Gastrocnemius medialis (tissue), 4 donors: ENCODE measurements at regions not wholly inside any gene's neighbourhood (a gene's known extent, or its start where the extent isn't known, plus 50 kb on each side); places are given as distances from the start of the nearest gene placed in this dataset.

ENCODE experiments used
- ATAC-seq, 2 donors: fragments of 150-250 bp; one replicate each; pipeline ENCODE4 v1.9.1; 2016
- DNase-seq, 2 donors: peaks; one replicate each; pipeline ENCODE4 v3.0.0-alpha.2; 2019
- H3K27ac ChIP-seq, 4 donors: fragments of 200-600 bp; sonication (generic); 1 replicate in 1 of 4; 2 replicates in 3 of 4; pipeline ENCODE4 v1.5.1; 2016 to 2018; ENCODE audit warnings: mild to moderate bottlenecking in 2 of 4, moderate library complexity in 1 of 4
- H3K27me3 ChIP-seq, 3 donors: fragments of 200-600 bp; sonication (generic) in 2 of 3; 1 replicate in 1 of 3; 2 replicates in 2 of 3; pipeline versions ENCODE4 v1.5.1 to v1.6.0; 2016 to 2019; ENCODE audit warnings: mild to moderate bottlenecking in 1 of 3, moderate library complexity in 1 of 3
- H3K36me3 ChIP-seq, 2 donors: fragments of 200-600 bp; sonication (generic) in 1 of 2; one replicate each; pipeline ENCODE4 v1.5.1; 2017 to 2018
- H3K4me1 ChIP-seq, 2 donors: fragments of 200-600 bp; sonication (generic) in 1 of 2; one replicate each; pipeline ENCODE4 v1.5.1; 2016 to 2017; ENCODE audit warnings: mild to moderate bottlenecking in 2 of 2
- H3K4me3 ChIP-seq, 4 donors: fragments of 200-600 bp; sonication (generic) in 3 of 4; 1 replicate in 1 of 4; 2 replicates in 3 of 4; pipeline ENCODE4 v1.5.1; 2016 to 2019; ENCODE audit warnings: mild to moderate bottlenecking in 2 of 4
- H3K9me3 ChIP-seq, 3 donors: fragments of 200-600 bp; sonication (generic) in 2 of 3; 1 replicate in 1 of 3; 2 replicates in 2 of 3; pipeline ENCODE4 v1.5.1; 2016 to 2019
- POLR2A ChIP-seq, 2 donors: fragments of 450-650 bp; IDR thresholded peaks; one replicate each; pipeline ENCODE4 v1.6.1; 2017; ENCODE audit warnings: antibody characterized with exemption in 2 of 2, mild to moderate bottlenecking in 2 of 2, moderate library complexity in 2 of 2
- in situ Hi-C, 4 donors: fragments of 200-750 bp; cut with MboI; loops; one replicate each; pipeline versions ENCODE4 v1.15.0 to v1.8.0; 2017; ENCODE audit warnings: low sequenced_read_pairs in 4 of 4
- intact Hi-C: fragments of 100-400 bp; cut with DNase I; formaldehyde crosslinking; loops from one replicate; pipeline ENCODE4 v1.15.1; 2023; ENCODE audit warnings: low total_unique reads
- TF ChIP-seq, protein P1 (sequence below), 5 experiments: fragments of 450-650 bp in 3 of 5; fragments of 200-600 bp in 2 of 5; sonication (generic) in 2 of 5; IDR thresholded peaks in 4 of 5; conservative IDR thresholded peaks in 1 of 5; 1 replicate in 4 of 5; 2 replicates in 1 of 5; pipeline ENCODE4 v1.5.1; 2016 to 2019; ENCODE audit warnings: antibody characterized with exemption in 5 of 5, mild to moderate bottlenecking in 3 of 5, moderate library complexity in 3 of 5

DNA sequence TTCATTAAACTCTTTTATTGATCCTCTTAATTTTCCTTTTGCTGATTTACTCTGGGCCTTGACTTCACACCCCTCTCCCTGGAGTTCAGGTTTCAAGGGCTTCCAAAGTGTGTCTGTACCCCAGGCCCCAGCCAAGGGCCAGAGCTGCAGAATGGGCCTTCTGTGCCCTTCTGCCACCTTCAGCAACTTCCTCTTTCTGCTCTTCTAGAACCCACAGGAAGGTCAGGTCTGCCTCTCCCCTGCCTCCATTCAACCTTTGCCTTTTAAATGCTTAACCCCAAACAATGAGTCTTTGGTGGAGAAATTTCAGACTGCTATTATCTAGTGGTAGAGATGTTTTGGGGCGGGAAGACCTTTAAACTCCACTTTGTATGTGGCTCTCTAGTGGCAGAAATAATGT lies 63.1 kb downstream of the TSN start:
- TF ChIP-seq, protein P1, sequence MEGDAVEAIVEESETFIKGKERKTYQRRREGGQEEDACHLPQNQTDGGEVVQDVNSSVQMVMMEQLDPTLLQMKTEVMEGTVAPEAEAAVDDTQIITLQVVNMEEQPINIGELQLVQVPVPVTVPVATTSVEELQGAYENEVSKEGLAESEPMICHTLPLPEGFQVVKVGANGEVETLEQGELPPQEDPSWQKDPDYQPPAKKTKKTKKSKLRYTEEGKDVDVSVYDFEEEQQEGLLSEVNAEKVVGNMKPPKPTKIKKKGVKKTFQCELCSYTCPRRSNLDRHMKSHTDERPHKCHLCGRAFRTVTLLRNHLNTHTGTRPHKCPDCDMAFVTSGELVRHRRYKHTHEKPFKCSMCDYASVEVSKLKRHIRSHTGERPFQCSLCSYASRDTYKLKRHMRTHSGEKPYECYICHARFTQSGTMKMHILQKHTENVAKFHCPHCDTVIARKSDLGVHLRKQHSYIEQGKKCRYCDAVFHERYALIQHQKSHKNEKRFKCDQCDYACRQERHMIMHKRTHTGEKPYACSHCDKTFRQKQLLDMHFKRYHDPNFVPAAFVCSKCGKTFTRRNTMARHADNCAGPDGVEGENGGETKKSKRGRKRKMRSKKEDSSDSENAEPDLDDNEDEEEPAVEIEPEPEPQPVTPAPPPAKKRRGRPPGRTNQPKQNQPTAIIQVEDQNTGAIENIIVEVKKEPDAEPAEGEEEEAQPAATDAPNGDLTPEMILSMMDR (IDR thresholded peaks at IDR 0.05 in 4 of 5, conservative IDR thresholded peaks at IDR 0.05 in 1 of 5): no peak
- TF ChIP-seq POLR2A (IDR thresholded peaks at IDR 0.05): no peak
- Histone ChIP-seq H3K4me3 (no peak overlapping the region), H3K27ac (no peak overlapping the region), H3K36me3 (no peaks in the 10 kb centered on the region), H3K9me3 (no peaks in the 10 kb centered on the region), H3K4me1 (no peaks in the 10 kb centered on the region), H3K27me3 (no peaks in the 10 kb centered on the region)
- in situ Hi-C loops: no loop called here
- intact Hi-C loops: loop anchor here (10.0 kb wide), 1 partner anchor 156 kb away; no protein-coding TSS in a partner anchor
- ATAC-seq (no peak), DNase-seq (no peak)

DNA sequence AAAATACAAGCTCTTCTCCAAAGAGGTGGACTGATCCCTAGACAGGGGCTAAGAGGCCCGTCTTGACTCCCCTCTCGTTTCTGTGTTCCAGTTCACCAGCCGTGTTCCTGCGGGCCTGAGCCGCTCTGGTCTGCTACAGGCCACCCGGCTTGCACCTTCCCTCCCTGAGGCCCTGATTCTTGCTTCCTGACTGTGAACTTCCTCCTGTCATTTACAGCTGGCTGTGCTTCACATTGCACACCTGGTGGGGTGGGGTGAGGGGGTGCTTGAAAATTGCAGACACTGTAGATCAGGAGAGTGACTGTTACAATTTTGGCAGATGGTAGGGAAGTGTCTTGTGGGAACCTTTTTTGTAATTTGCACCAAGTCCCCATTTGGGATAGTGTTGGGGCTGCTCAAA lies 64.4 kb downstream of the TSN start:
- TF ChIP-seq, protein P1 (IDR thresholded peaks at IDR 0.05 in 4 of 5, conservative IDR thresholded peaks at IDR 0.05 in 1 of 5): no peak
- TF ChIP-seq POLR2A (IDR thresholded peaks at IDR 0.05): no peak
- Histone ChIP-seq H3K36me3 (no peaks in the 10 kb centered on the region), H3K27me3 (no peaks in the 10 kb centered on the region), H3K4me1 (no peaks in the 10 kb centered on the region), H3K4me3 (no peak overlapping the region), H3K9me3 (no peaks in the 10 kb centered on the region), H3K27ac (no peak overlapping the region)
- DNase-seq: no peak
- ATAC-seq: no peak
- intact Hi-C loops: loop anchor here (10.0 kb wide), 1 partner anchor 155 kb away; no protein-coding TSS in a partner anchor
- in situ Hi-C loops: no loop called here

DNA sequence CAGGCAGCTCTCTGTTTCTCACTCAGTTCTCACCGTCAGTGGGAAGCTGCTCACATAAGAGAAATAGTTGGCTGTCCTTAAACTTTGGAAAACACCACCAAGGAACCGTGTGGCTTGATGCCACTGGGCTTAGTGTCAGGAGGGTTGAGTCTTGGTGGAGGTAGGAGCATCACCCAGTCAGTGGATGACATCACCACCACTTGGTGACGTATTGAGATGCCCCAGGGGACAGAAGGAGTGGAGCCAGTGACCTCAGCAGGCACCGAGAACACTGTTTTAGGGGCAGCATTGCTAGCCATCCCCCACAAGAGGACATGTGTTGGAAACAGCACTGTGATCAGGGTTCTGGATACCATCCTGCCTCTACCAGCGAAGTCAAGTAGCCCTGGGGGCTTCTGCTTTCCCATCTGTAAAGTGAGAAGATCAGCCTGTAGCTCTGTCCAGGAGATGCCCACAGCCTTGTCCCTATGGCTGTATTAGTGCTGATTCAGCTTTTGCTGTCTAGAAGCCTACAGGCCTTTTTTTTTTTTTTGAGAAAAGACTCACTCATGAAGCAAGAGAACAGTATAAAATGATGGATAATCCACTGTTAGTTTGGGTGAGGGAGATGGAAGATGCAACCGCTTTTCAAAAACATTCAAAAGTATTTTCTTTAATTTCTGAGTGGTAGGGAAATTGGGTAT lies 66.2 kb downstream of the TSN start:
- no peaks in the 10 kb centered on the region for H3K27me3 ChIP-seq
- intact Hi-C loops (no loop called here), in situ Hi-C loops (no loop called here)
- no peak overlapping the region for H3K4me3 ChIP-seq
- H3K27ac ChIP-seq: no peak overlapping the region
- TF ChIP-seq POLR2A (IDR thresholded peaks at IDR 0.05): no peak
- TF ChIP-seq, protein P1 (IDR thresholded peaks at IDR 0.05 in 4 of 5, conservative IDR thresholded peaks at IDR 0.05 in 1 of 5): no peak
- ATAC-seq (no peak), DNase-seq (no peak)
- H3K4me1 ChIP-seq: no peaks in the 10 kb centered on the region
- H3K9me3 ChIP-seq: no peaks in the 10 kb centered on the region
- no peaks in the 10 kb centered on the region for H3K36me3 ChIP-seq

DNA sequence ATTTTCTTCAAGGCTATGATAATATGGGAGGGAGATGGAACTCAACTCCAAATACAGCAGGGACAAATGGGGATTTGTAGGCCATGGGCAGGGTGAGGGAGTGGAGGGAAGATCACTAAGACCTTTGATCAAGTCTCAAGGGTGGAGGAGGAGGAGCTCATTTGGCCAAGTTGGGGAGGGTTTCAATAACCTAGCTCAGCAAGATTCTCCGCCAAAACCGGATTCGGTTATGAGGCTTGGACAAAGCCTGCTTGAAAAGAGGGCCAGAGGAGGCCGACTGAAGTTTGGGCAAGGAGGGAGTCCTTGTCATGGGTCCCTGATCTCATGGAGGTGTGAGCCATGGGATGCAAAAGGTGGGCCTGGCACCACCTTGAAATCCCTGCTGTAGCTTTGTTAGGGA lies 68.8 kb downstream of the TSN start:
- in situ Hi-C loops (no loop called here), intact Hi-C loops (no loop called here)
- TF ChIP-seq POLR2A (IDR thresholded peaks at IDR 0.05): no peak
- TF ChIP-seq, protein P1 (IDR thresholded peaks at IDR 0.05 in 4 of 5, conservative IDR thresholded peaks at IDR 0.05 in 1 of 5): no peak
- Histone ChIP-seq H3K36me3 (no peaks in the 10 kb centered on the region), H3K4me3 (no peak overlapping the region), H3K27me3 (no peaks in the 10 kb centered on the region), H3K27ac (no peak overlapping the region), H3K4me1 (no peaks in the 10 kb centered on the region), H3K9me3 (no peaks in the 10 kb centered on the region)
- no peak for ATAC-seq
- no peak for DNase-seq
